Astrocyte (in vitro differentiated cells and primary cell): ENCODE measurements at regions not wholly inside any gene's neighbourhood (a gene's known extent, or its start where the extent isn't known, plus 50 kb on each side); places are given as distances from the start of the nearest gene placed in this dataset.
"Not testable (repeated sequence)": the region's sequence is repeated elsewhere in the genome, so short reads cannot be mapped to it uniquely, and the experiment has no call there.

Experiments used
- CTCF ChIP-seq: IDR thresholded peaks from 2 replicates; pipeline ENCODE4 v1.5.1; 2011; ENCODE audit warnings: low read depth, mild to moderate bottlenecking, inconsistent platforms, low read length, moderate library complexity; ENCODE audit not compliant: insufficient read depth
- EZH2 ChIP-seq: IDR thresholded peaks from 2 replicates; pipeline ENCODE4 v1.6.1; 2012; ENCODE audit warnings: mild to moderate bottlenecking, low read length, inconsistent platforms; ENCODE audit not compliant: insufficient read depth

- not testable (repeated sequence) for TF ChIP-seq CTCF, EZH2
These were observed 106.0 kb downstream of the NPIPA8 start for GRCh38 chr16:18230505-18230904.
